Epithelial cell of proximal tubule (primary cell): ENCODE measurements at regions not wholly inside any gene's neighbourhood (a gene's known extent, or its start where the extent isn't known, plus 50 kb on each side); places are given as distances from the start of the nearest gene placed in this dataset.

Source experiments
- DNase-seq: peaks from one replicate; pipeline ENCODE4 v3.0.0-alpha.2; 2011; ENCODE audit warnings: low read depth
- H3K4me3 ChIP-seq: 2 replicates; pipeline ENCODE4 v1.5.1; 2011; ENCODE audit warnings: low read depth, mild to moderate bottlenecking, low read length
- CTCF ChIP-seq: conservative IDR thresholded peaks from 2 replicates; pipeline ENCODE4 v1.5.1; 2012; ENCODE audit warnings: low read depth, mild to moderate bottlenecking, low read length

- no peak overlapping the region for H3K4me3 ChIP-seq
- no peak for TF ChIP-seq CTCF
- DNase-seq, result no peak
Observed at GRCh38 chr1:71307451-71307850, 226.6 kb upstream of the ZRANB2 start.

GRCh38 chr1:71304125-71304524 is 223.3 kb upstream of the ZRANB2 start:
- no peak overlapping the region for H3K4me3 ChIP-seq
- no peak for DNase-seq
- no peak for TF ChIP-seq CTCF

GRCh38 chr1:71303617-71304041 is 222.8 kb upstream of the ZRANB2 start:
- H3K4me3 ChIP-seq, result no peak overlapping the region
- DNase-seq, result no peak
- TF ChIP-seq CTCF, result no peak

GRCh38 chr1:71298633-71299032 is 217.8 kb upstream of the ZRANB2 start:
- no peak for DNase-seq
- TF ChIP-seq CTCF, result no peak
- H3K4me3 ChIP-seq, result no peak overlapping the region

GRCh38 chr1:71296551-71297134 is 215.8 kb upstream of the ZRANB2 start:
- TF ChIP-seq CTCF, result no peak
- DNase-seq, result no peak
- H3K4me3 ChIP-seq, result no peak overlapping the region

GRCh38 chr1:71295350-71295749 is 214.5 kb upstream of the ZRANB2 start:
- TF ChIP-seq CTCF, result no peak
- DNase-seq, result no peak
- H3K4me3 ChIP-seq, result no peak overlapping the region

- H3K4me3 ChIP-seq, result no peak overlapping the region
- no peak for TF ChIP-seq CTCF
- DNase-seq, result no peak
Observed at GRCh38 chr1:71294178-71294577, 213.3 kb upstream of the ZRANB2 start.
